ENCODE measurements at regions not wholly inside any gene's neighbourhood (a gene's known extent, or its start where the extent isn't known, plus 50 kb on each side); places are given as distances from the start of the nearest gene placed in this dataset.

GRCh38 chr5:109524026-109524425 lies 114.3 kb upstream of the PJA2 start:
- FAIRE-seq (no peak), DNase-seq (ENCODE audit: insufficient read length, low spot score) (no peak)
- TF ChIP-seq SPI1 (IDR thresholded peaks at IDR 0.05; ENCODE audit: low read depth, low read length) (no peak), POLR2AphosphoS5 (IDR thresholded peaks at IDR 0.05; ENCODE audit: low read depth, low read length) (no peak), POLR2A (IDR thresholded peaks at IDR 0.05; ENCODE audit: low read depth, low read length) (no peak), PAX5 (IDR thresholded peaks at IDR 0.05; ENCODE audit: insufficient read depth, low read length, severe bottlenecking) (no peak), POU2F2 (IDR thresholded peaks at IDR 0.05; ENCODE audit: low read depth, low read length) (no peak), TAF1 (IDR thresholded peaks at IDR 0.05; ENCODE audit: low read depth, low read length) (no peak)

GRCh38 chr5:109522404-109522803 lies 112.6 kb upstream of the PJA2 start:
- no peak for DNase-seq (ENCODE audit: insufficient read length, low spot score)
- TF ChIP-seq POLR2A (IDR thresholded peaks at IDR 0.05; ENCODE audit: low read depth, low read length) (no peak), POLR2AphosphoS5 (IDR thresholded peaks at IDR 0.05; ENCODE audit: low read depth, low read length) (no peak), PAX5 (IDR thresholded peaks at IDR 0.05; ENCODE audit: insufficient read depth, low read length, severe bottlenecking) (no peak), POU2F2 (IDR thresholded peaks at IDR 0.05; ENCODE audit: low read depth, low read length) (no peak), TAF1 (IDR thresholded peaks at IDR 0.05; ENCODE audit: low read depth, low read length) (no peak), SPI1 (IDR thresholded peaks at IDR 0.05; ENCODE audit: low read depth, low read length) (no peak)
- no peak for FAIRE-seq

GRCh38 chr5:109519416-109519815 lies 109.6 kb upstream of the PJA2 start:
- DNase-seq (ENCODE audit: insufficient read length, low spot score) (no peak), FAIRE-seq (no peak)
- no peak for TF ChIP-seq POLR2AphosphoS5 (IDR thresholded peaks at IDR 0.05; ENCODE audit: low read depth, low read length)
- no peak for TF ChIP-seq PAX5 (IDR thresholded peaks at IDR 0.05; ENCODE audit: insufficient read depth, low read length, severe bottlenecking)
- no peak for TF ChIP-seq POLR2A (IDR thresholded peaks at IDR 0.05; ENCODE audit: low read depth, low read length)
- TF ChIP-seq SPI1 (IDR thresholded peaks at IDR 0.05; ENCODE audit: low read depth, low read length): no peak
- TF ChIP-seq POU2F2 (IDR thresholded peaks at IDR 0.05; ENCODE audit: low read depth, low read length): no peak
- no peak for TF ChIP-seq TAF1 (IDR thresholded peaks at IDR 0.05; ENCODE audit: low read depth, low read length)

- FAIRE-seq: no peak
- DNase-seq (ENCODE audit: insufficient read length, low spot score): no peak
- no peak for TF ChIP-seq PAX5 (IDR thresholded peaks at IDR 0.05; ENCODE audit: insufficient read depth, low read length, severe bottlenecking)
- TF ChIP-seq TAF1 (IDR thresholded peaks at IDR 0.05; ENCODE audit: low read depth, low read length): no peak
- no peak for TF ChIP-seq SPI1 (IDR thresholded peaks at IDR 0.05; ENCODE audit: low read depth, low read length)
These were observed 106.6 kb upstream of the PJA2 start for GRCh38 chr5:109516390-109516789.

- no peak for FAIRE-seq
- no peak for DNase-seq (ENCODE audit: insufficient read length, low spot score)
- no peak for TF ChIP-seq POU2F2 (IDR thresholded peaks at IDR 0.05; ENCODE audit: low read depth, low read length)
- no peak for TF ChIP-seq PAX5 (IDR thresholded peaks at IDR 0.05; ENCODE audit: insufficient read depth, low read length, severe bottlenecking)
- no peak for TF ChIP-seq POLR2AphosphoS5 (IDR thresholded peaks at IDR 0.05; ENCODE audit: low read depth, low read length)
- TF ChIP-seq POLR2A (IDR thresholded peaks at IDR 0.05; ENCODE audit: low read depth, low read length): no peak
- no peak for TF ChIP-seq TAF1 (IDR thresholded peaks at IDR 0.05; ENCODE audit: low read depth, low read length)
- TF ChIP-seq SPI1 (IDR thresholded peaks at IDR 0.05; ENCODE audit: low read depth, low read length): no peak; the same call in 1 of the 2 replicates
These were observed 102.4 kb upstream of the PJA2 start for GRCh38 chr5:109511980-109512734.

- no peak for FAIRE-seq
- TF ChIP-seq POU2F2 (IDR thresholded peaks at IDR 0.05; ENCODE audit: low read depth, low read length) (no peak), PAX5 (IDR thresholded peaks at IDR 0.05; ENCODE audit: insufficient read depth, low read length, severe bottlenecking) (no peak), POLR2A (IDR thresholded peaks at IDR 0.05; ENCODE audit: low read depth, low read length) (no peak)
- no peak for DNase-seq (ENCODE audit: insufficient read length, low spot score)
These were observed 96.8 kb upstream of the PJA2 start for GRCh38 chr5:109506556-109506955.

- TF ChIP-seq PAX5 (IDR thresholded peaks at IDR 0.05; ENCODE audit: insufficient read depth, low read length, severe bottlenecking) (no peak), POLR2AphosphoS5 (IDR thresholded peaks at IDR 0.05; ENCODE audit: low read depth, low read length) (no peak), TAF1 (IDR thresholded peaks at IDR 0.05; ENCODE audit: low read depth, low read length) (no peak), SPI1 (IDR thresholded peaks at IDR 0.05; ENCODE audit: low read depth, low read length) (no peak)
- DNase-seq (ENCODE audit: insufficient read length, low spot score): no peak
- FAIRE-seq: no peak
These were observed 86.3 kb upstream of the PJA2 start for GRCh38 chr5:109496112-109496511.

GRCh38 chr5:109487753-109488420 lies 78.1 kb upstream of the PJA2 start:
- TF ChIP-seq POU2F2 (IDR thresholded peaks at IDR 0.05; ENCODE audit: low read depth, low read length) (no peak), POLR2AphosphoS5 (IDR thresholded peaks at IDR 0.05; ENCODE audit: low read depth, low read length) (no peak), SPI1 (IDR thresholded peaks at IDR 0.05; ENCODE audit: low read depth, low read length) (no peak), POLR2A (IDR thresholded peaks at IDR 0.05; ENCODE audit: low read depth, low read length) (no peak), TAF1 (IDR thresholded peaks at IDR 0.05; ENCODE audit: low read depth, low read length) (no peak), PAX5 (IDR thresholded peaks at IDR 0.05; ENCODE audit: insufficient read depth, low read length, severe bottlenecking) (no peak)
- FAIRE-seq (no peak), DNase-seq (ENCODE audit: insufficient read length, low spot score) (no peak)

GRCh38 chr5:109486200-109486804 lies 76.5 kb upstream of the PJA2 start:
- no peak for TF ChIP-seq POLR2AphosphoS5 (IDR thresholded peaks at IDR 0.05; ENCODE audit: low read depth, low read length)
- TF ChIP-seq TAF1 (IDR thresholded peaks at IDR 0.05; ENCODE audit: low read depth, low read length): no peak
- TF ChIP-seq SPI1 (IDR thresholded peaks at IDR 0.05; ENCODE audit: low read depth, low read length): no peak
- no peak for TF ChIP-seq PAX5 (IDR thresholded peaks at IDR 0.05; ENCODE audit: insufficient read depth, low read length, severe bottlenecking)
- no peak for TF ChIP-seq POLR2A (IDR thresholded peaks at IDR 0.05; ENCODE audit: low read depth, low read length)
- no peak for TF ChIP-seq POU2F2 (IDR thresholded peaks at IDR 0.05; ENCODE audit: low read depth, low read length)
- DNase-seq (ENCODE audit: insufficient read length, low spot score) (no peak), FAIRE-seq (no peak)
